ENCODE measurements at regions not wholly inside any gene's neighbourhood (a gene's known extent, or its start where the extent isn't known, plus 50 kb on each side); places are given as distances from the start of the nearest gene placed in this dataset.
A peak's percentile ranks its signal among the peaks of the same experiment; 100 is the strongest.

DNA sequence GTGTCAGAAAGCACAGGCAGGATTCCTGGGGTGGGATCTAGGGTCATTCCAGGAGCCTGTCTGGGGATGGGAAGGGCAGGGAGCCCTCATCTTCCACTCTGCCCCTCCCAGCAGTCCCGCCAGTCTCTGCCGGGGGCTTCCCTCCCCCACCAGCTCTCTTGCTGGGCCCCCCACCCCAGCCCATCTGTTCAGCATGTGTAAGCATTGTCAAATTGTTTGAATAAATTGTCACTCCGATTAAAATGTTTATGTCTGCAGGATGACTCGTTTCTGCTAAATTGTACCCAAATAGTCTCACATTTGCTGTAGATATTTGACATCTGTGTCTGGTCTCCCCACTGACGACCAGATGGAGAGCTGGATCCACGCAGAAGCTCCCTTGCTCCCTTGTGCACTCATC lies 257.6 kb downstream of the ANKRD60 start:
- DNase-seq (ENCODE audit: low read depth), result no peak

DNA sequence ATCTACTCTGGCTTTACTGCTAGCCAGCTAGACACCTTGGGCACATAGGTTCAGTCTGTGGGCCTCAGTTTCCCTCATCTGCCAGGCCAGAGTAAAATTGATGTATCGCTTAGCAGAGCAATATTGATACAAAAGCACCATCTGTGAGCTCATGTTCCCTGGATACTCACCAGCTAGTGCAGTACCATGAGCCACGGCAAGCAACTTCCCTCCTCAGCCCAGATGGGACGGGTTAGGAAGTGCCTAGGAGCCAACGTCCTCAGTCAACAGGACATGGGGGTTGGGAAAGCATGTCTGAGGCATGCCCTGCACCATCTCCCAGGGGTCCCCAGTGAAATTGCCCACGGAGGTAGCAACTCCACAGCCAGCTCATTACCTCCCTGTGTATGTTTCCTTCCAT lies 258.3 kb downstream of the ANKRD60 start:
- no peak for DNase-seq (ENCODE audit: low read depth)

DNA sequence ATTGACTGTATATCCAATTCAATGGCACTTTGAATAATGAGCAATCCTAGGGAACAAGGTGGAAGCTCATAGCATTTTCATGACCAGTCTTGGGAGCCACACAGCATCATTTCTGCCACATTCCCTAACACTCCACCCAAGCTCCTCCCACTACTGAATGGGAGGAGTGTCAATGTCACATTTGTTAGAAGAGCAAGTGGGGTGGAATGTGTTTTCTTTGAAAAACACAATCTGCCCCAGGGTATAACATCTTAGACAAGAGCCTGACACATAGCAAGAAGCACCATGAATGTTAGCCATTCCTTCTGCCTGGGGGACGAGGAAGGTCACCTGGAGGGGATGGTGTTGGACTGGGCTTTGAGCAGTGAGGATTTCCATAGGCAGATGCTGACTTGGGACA lies 258.3 kb upstream of the PMEPA1 start:
- no peak for DNase-seq (ENCODE audit: low read depth)

DNA sequence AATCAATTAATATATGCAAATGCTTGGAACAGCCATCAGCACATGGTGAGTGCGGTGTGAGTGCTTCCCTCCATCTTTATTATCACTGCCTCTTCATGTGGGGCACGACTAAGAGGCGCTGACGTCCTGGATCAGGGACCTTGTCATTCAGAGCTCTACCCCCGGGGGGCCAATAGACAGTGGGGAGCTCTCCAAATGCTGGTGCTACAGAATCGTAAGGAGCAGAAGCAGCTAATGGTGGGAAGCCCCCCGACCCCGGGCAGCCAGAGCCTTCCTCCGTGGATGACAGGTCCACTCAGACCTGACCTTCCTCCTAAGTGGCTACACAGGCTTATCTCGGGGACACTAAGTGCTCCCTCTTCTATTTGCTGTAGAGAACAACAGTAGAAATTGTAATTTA lies 257.5 kb upstream of the PMEPA1 start:
- no peak for DNase-seq (ENCODE audit: low read depth)

DNA sequence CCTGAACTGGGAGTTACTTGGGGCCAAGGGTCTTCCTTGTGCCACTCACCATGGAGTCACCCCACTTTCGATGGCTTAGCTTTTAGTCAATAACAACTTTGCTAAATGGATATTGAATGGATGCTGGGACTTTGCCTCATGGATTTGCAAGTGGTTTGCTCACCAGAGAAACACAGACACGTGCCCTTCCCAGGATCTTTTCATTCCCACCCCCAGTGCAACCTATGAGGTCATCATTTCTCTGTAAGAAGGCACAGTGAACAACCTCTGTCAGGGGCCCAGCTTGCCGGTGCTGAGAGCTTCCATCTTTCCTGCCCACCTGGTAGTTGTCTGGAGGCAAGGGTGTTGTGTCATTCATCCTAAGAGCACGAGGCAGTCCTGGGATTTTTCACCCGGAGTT lies 256.8 kb upstream of the PMEPA1 start:
- no peak for DNase-seq (ENCODE audit: low read depth)

DNA sequence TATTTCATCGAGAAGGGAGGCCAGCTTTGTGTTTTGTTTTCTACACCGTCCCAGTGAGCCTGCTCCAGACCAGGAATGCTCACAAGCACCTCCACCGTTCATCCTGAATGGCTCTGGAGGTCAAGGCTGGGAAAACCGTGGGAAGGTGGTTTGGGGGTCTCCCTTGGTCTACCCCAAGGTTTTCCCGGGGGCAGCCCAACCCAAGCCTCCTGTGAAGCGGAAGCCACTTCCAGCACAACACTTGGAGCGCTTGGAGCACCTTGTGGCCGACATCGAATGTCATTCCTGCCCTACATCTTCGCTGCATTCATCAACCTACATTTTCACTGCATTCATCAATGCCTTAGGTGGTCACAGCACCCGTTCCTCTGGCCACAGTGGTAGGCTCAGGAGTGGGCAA lies 255.6 kb upstream of the PMEPA1 start:
- DNase-seq (ENCODE audit: low read depth), result no peak

DNA sequence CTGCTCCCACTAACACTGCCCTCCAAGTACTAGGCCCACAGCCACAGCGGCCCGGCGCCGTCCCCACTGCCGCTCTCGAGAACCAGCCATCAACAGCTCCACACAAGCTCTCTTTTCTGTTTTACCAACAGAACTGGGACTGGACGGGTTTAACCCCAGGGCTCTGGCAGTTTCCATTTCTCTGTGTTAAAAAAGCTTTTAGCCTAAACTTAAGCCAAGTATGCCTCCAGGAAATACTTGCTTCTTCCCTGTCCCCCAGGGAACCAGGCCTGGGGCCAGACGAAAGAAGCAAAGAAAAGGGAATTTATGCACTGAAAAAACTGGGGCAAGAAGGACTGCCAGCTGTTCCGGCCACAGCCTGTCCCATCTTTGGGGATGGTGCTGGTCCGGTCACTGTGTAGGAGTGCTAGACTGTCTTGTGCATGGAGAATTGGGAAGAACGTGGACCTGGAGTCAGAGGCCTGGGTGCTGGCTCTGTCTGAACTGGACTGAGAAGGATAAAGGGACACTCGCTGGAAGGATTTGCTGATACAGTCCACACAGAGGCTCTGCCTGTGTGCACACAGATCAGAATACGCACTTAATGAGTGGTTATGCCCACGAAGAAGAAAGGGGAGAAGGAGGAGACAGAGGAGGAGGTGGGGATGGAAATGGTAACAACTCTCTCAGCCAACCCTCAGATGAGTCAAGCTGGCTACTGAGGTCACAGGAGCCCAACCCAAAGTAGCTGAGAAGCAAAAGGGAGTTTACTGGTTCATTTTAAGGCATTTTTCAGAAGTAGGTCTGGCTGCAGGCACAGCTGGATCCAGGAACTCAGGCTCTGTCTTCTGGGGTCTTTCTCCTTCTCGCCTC lies 254.4 kb upstream of the PMEPA1 start:
- DNase-seq (ENCODE audit: low read depth), result no peak

DNA sequence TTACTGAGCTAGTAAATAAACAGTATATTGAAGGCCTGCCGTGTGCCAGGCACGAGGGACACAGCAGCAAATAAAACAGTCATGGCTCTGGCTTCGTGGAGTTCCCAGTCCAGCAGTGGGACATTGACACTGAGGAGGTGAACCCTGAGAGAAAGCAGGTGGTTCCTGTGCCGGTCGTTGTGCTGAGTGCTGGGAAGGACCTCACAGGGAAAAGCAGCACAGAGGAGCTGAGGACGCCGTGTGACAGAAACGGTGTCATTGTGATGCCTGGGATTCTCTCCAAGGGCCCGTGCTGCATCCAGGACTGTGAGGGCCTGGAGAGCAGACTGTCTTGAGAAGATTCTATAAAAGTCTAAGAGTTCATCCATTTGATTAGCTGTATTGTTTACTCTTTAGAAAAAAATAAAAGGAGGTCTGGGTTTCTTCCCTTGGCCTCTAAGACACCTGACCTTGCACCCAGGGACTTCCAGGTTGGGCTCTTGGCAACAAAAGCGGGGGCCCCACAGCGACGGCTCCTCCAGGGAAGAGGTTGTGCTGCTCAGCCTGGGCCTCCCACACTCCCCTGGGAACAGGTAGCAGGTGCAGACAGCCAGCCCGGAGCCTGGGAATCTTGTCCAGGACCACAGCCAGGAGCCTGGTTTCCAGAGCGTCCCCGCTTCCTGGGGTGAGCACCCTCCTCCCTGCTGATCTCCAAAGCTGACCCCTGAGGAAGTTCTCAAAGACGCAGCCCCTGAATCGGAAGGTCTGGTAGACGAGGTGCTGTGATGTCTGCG lies 251.2 kb upstream of the PMEPA1 start:
- no peak for DNase-seq (ENCODE audit: low read depth)

DNA sequence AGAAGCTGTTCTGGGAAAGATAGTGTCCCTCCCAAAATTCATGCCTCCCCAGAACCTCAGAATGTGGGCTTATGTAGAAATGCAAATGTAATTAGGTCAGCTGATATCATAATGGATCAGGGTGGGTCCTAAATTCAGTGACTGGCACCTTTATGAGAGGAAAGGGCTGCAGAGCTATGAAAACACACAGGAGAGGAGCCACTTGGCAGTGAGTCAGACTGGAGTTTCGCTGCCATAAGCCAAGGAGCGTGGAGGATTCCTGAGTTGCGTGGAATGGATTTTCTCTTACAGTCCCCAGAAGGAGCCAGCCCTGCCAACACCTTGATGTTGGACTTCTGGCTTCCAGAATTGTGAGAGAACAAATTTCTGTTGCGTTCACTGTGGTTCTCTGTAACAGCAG lies 249.8 kb upstream of the PMEPA1 start:
- DNase-seq (ENCODE audit: low read depth), result no peak

DNA sequence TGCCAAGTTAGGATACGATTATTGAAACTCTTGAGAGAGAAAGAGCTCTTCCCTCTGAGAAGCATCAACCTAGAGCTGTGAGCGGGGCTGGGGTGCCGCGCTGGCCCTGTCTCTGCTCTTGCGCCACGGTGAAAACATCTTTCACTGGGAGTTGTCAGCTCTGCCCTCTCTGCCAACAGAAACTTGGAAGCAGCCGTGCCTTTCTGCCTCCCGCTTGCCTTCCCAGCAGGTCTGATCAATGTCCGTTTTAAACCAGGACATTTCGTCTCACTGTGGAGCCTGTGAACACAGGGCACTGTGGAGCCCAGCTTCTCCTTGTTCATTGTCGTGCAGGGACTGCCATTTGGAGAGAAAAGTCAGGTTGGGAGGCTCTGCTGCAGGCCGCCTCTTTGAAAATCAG lies 249.2 kb upstream of the PMEPA1 start:
- no peak for DNase-seq (ENCODE audit: low read depth)

DNA sequence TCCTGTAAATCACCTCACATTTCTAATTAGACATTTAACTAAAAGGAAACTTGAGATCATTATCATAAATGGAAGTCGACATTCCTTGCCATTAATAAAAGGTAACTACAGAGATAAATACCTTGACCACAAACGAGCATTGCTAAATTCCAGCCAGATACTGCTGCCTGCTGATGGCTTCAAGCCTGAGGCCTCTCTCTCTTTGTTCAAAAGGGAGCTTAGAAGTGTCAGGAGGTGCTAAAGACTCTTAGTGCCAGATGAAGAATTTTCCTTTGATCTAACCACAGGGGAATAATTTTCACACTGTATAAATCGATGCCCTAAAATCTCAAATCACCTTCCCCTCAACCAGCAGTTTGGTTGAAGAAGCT lies 248.2 kb upstream of the PMEPA1 start:
- DNase-seq (ENCODE audit: low read depth), result no peak

DNA sequence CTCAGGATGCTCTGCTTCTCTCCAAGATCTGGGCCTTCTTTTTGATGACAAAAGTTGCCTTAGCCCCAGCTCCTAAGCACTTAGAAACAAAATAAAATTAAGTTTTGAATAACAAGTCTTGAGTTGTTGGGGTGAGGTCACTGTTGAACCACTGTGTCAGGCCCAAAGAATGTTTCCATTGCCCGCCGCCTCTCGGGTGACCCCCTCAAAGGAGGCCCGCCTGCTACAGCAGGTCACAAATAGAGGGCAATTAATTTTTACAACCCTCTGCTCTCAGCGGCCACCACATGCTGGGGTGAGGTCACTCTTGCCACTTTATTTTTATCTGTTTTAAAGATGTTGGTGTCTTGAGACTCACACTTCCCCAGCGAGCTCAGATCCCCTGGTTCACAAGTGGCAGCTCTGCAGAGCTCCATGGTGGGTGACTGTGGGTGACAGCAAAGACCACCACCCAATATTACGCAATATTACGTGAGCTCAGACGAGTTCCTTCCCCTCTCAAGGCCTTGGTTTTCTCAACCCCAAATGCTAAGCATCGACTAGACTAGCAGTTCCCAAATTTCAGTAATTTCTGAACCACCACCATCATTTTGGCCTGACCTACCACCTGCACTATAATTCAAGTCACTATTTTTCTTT lies 247.7 kb upstream of the PMEPA1 start:
- peak; percentile 87 for DNase-seq (ENCODE audit: low read depth)

DNA sequence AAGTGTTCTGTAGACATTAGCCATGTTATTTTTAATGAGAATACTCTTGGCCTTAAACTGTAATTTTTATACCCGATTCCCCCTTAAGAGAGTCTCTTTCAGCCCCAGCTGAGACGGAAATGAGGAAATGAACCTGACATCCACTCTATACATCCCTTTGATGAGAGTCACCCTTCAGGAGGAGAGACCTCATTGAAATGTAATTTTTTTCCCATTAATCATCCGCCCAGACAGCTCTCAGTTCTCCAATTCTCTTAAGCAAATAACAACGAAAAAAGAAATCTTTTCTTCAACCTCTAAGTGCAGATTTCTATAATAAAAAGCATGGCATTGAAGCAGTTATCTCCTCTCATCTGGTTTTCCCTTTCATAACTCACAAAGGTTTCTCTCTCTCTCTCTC lies 243.8 kb upstream of the PMEPA1 start:
- DNase-seq (ENCODE audit: low read depth), result no peak

DNA sequence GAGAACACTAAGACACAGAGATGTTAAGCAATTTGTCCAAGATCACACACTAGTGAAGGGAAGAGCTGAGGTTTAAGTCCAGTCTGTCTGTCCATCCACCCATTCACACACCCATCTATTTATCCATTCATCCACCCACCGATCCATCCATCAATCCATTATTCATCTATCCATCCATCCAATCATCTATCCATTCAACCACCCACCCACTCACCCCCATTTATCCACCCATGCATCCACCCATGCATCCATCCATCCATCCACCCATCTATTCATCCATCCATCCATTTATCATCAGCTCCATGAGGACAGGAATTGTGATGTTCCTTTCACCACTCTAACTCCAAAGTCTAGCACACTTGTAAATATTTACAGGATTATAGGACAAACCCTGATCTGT lies 242.3 kb upstream of the PMEPA1 start:
- no peak for DNase-seq (ENCODE audit: low read depth)

DNA sequence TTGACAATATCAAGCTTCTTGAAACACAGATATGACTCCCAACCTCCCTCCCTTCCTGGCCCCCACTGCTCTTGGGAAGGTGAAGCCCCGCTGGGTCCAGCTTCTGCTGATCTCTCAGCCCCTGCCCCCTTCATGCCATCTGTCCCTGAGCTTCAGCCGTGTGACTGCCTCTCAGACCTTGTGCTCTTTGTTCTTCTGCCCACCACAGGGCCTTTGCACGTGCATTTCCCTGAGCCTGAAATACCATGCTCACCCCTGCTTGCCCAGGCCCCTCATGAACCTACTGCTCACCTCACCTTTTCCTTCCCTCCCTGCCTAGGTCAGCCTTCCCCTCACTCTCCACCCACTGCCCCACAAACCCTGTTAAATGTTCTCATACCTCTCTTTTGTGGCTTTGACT lies 241.7 kb upstream of the PMEPA1 start:
- no peak for DNase-seq (ENCODE audit: low read depth)

DNA sequence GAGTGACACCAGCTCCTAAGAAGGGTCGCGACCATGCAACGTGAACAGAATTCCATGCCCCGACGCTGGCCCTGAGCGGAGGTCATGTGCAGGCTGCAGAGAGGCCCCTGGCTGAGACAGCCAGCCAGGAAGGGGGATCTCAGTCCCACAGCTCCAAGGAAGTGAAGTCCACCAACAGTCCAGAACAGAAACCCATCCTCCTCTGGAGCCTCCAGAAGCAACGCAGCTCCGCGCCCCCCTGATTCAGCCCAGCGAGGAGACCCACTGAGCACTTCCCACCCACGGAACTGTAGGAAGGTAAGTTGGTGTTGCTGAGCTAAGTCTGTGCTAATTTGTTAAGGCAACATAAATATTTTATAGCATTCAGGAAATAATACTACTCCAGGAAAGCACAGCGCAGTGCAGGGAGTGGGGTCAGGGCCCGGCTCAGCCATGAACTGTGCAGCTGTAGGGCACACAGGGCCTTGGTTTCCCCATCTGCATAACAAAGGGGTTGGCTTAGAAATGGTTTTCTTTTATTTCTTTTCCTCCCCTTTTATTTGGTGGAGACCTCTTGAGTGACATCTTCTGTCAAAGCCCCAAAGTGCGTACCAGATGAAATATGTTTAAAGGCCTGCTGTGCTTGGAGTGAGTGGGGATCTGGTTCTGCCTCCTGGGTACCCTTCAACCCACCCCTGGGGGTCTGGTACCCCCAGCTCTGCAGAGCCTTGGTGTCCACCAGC lies 241.1 kb upstream of the PMEPA1 start:
- no peak for DNase-seq (ENCODE audit: low read depth)

DNA sequence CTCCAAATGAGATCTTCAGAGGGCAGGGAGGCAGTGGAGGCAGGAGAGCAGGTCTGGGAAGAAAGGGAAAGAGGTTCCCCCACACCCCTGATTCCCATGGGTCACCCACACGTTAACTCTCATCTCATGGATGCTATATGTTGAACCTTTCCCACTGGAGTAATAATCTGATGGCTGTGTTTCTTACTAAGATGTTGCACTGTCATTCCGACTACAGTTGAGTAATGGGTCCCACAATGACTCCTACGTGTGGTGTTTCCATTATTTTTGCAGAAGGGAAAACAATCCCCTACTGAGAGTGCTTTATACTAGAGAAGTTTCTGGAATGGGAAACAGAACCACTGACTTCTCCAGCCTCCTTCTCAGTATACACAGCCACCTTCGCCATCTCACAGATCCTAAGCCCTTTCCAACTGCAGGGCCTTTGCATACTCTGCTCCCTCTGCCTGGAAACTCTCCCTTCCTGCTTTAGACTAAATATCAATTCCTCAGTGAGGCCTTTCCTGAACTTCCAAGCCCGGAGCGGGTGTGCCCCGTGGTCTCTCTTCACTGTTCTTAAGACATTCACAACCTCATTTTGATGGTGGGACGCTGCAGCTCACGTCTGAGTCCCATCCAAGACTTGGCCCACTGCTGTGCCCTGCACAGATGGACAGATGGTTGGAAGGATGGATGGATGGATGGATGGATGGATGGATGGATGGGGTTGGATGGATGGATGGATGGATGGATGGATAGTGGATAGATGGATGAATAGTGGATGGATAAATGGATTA lies 238.6 kb upstream of the PMEPA1 start:
- DNase-seq (ENCODE audit: low read depth), result no peak

DNA sequence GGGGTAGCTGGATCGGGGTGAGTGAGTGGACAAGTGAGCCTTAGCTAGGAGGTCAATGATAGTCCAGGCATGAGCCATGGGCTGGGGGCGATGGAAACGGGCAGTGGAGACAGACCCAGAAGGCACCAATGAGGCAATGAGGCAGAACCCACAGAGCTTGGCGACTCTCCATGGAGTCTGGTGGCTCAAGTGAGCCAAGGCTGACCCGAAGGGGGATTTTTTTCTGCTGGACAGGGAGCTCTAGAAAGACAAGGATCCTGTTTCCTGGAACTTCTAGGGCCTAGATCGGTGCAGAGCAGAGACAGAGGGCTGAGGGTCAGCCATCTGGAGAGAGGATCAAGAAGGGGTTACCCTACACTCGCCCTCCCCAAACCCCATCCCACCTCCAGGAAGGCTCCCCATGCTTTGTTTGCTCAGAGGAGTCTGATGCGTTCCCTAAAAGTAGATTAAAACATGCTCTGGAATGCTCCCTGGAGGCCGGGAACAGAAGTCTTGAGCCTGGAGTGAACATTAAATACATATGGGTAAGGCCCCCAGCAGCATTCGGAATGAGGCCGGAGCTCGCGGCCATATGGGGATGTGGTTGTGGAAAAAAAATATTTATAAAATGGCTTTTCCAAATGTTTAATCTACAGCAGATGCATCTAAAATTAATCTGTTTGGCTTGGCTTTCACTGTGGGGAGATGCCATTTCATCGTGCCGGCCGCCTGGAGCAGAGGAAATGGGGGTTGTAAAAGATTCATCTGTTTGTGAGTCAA lies 237.8 kb upstream of the PMEPA1 start:
- DNase-seq (ENCODE audit: low read depth), result peak; percentile 91

DNA sequence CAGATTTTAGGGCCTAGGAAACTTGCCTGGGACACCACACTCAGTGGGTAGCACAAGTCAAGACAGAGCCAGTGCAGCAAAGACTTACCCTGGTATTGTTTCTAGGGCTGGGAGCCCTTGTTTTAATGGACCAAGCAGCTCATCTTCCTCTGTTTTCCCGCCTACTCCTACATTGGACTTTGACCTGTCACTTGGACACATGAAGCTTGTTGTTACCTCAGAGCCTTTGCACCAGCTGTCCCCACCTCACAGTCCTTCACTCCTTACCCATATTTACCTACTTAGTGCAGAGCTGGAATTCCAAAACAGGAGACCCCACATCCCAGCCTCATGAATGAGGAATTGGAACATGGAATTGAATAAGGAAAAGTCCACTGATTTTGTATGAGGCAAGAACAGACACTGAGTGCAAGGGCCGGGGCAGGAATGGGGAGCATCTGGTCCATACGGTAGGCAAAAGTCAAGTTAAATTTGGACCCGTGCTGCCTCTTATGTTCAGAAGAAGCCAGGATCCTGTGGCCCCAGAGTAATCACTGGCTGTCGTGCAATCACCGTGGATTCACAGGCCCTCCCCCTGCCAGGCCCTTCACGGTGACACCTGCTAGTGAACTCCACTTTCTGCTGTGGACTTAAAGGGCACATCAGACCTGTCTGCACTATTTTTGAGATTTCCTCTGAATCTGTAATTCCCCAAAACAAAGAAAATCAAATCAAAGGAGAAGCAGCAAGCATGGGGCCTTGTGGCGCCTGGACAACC lies 236.9 kb upstream of the PMEPA1 start:
- no peak for DNase-seq (ENCODE audit: low read depth)

DNA sequence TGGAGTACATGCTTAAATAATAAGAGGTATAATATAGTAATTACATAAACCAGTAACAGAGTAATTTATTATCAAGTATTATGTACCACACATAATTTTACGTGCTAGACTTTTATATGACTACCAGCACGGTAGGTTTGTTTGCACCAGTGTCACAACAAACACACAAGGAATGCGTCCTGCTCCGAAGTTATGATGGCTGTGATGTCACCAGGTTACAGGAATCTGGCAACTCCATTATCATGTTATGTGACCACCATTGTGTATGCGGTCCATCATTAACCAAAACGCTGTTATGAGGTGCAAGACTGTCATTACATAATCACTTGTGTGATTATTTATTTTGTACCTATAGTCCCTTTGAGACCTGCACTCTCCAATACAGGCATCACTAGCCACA lies 235.2 kb upstream of the PMEPA1 start:
- DNase-seq (ENCODE audit: low read depth), result no peak
